Adrenal gland (tissue), 9 donors: ENCODE measurements at regions not wholly inside any gene's neighbourhood (a gene's known extent, or its start where the extent isn't known, plus 50 kb on each side); places are given as distances from the start of the nearest gene placed in this dataset.

Experiments
- DNase-seq, 7 donors: peaks; one replicate each; pipeline ENCODE4 v3.0.0-alpha.2; 2019 to 2020
- H3K27ac ChIP-seq, 5 donors: fragments of 200-600 bp; sonication (generic) in 4 of 5; 1 replicate in 3 of 5; 2 replicates in 2 of 5; pipeline versions ENCODE4 v1.5.1 to v1.8.0; 2016 to 2020; ENCODE audit warnings: mild to moderate bottlenecking in 1 of 5
- H3K27me3 ChIP-seq: fragments of 200-600 bp; 2 replicates; pipeline ENCODE4 v1.8.0; 2021
- H3K36me3 ChIP-seq, 2 donors: fragments of 200-600 bp; replicated peaks in 1 of 2; 1 replicate in 1 of 2; 2 replicates in 1 of 2; pipeline versions ENCODE4 v1.5.1 to v1.8.0; 2018 to 2022
- H3K4me1 ChIP-seq, 2 donors: fragments of 200-600 bp; replicated peaks in 1 of 2; 1 replicate in 1 of 2; 2 replicates in 1 of 2; pipeline versions ENCODE4 v1.5.1 to v1.8.0; 2018 to 2021
- H3K4me3 ChIP-seq, 4 donors: fragments of 200-600 bp; sonication (generic) in 3 of 4; one replicate each; pipeline ENCODE4 v1.5.1; 2016 to 2018
- H3K9me3 ChIP-seq, 3 donors: fragments of 200-600 bp; sonication (generic) in 1 of 3; replicated peaks in 1 of 3; 1 replicate in 2 of 3; 2 replicates in 1 of 3; pipeline versions ENCODE4 v1.5.1 to v1.8.0; 2016 to 2021
- CTCF ChIP-seq, 6 experiments: fragments of 450-650 bp in 4 of 6; fragments of 200-600 bp in 2 of 6; sonication (generic) in 1 of 6; IDR thresholded peaks; 1 replicate in 5 of 6; 2 replicates in 1 of 6; pipeline versions ENCODE4 v1.5.1 to v1.8.0; 2016 to 2021; ENCODE audit warnings: antibody characterized with exemption in 6 of 6, mild to moderate bottlenecking in 2 of 6, moderate library complexity in 1 of 6
- POLR2A ChIP-seq, 2 donors: fragments of 450-650 bp; IDR thresholded peaks; one replicate each; pipeline ENCODE4 v1.6.1; 2017; ENCODE audit warnings: antibody characterized with exemption in 2 of 2, mild to moderate bottlenecking in 2 of 2, moderate library complexity in 1 of 2
- WGBS, 4 donors: extraction: QIAGEN DNeasy Blood & Tissue Kit in 2 of 4; methylation state at CpG; one replicate each; pipeline versions ENCODE4 v1.1.5 to v1.1.7; 2013 to 2017; 5-methylcytosine and 5-hydroxymethylcytosine counted together
- intact Hi-C, 2 donors: fragments of 100-400 bp; cut with DNase I; formaldehyde crosslinking; loops; one replicate each; pipeline versions ENCODE4 v1.14.1 to v1.15.0; 2022 to 2023
- donor health status: healthy with polysubstance abuse.
- donor health status: Bipolar disorder and iron deficiency.
- donor health status: DM: yes; HTN: yes; CAD: no.
- donor health status: DM: no; HTN: no; CAD: no.
- donor health status: DM: no; HTN: no; CAD: no.

DNA sequence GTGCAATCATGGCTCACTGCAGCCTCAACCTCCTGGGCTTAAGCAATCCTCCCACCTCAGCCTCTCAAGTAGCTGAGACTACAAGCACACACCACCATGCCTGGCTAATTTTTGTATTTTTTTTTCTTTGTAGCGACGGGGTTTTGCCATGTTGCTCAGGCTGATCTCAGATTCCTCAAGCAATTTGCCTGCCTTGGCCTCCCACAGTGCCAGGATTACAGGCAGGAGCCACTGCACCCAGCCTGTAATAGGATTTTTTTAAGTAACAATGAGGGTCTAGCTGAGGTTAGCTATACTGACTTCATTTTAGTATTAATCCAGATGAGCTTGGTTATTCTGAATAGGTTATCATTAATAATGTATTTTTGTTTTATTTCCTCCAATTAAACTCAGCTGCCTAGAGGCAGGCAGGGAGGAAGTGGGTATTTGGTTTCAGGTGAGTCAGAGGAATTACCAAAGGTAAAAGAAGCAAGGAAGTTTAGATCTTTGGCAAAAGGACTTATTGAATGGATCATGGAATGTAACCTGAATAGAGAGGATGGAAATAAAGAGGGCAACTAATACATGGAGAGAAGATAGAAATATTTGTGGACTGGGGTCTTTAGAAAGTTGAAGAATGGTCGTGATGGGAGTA, 1023.3 kb upstream of the TENM3 start:
- no peak for DNase-seq
- WGBS, 4 donors, result 80 to 89% (median 84%) methylated on average over 3 of the region's 3 CpGs
- Histone ChIP-seq H3K27ac (no peak overlapping the region), H3K4me1 (no peaks in the 10 kb centered on the region), H3K36me3 (no peaks in the 10 kb centered on the region), H3K9me3 (no peaks in the 10 kb centered on the region), H3K27me3 (no peaks in the 10 kb centered on the region), H3K4me3 (no peak overlapping the region)
- no peak for TF ChIP-seq CTCF (IDR thresholded peaks at IDR 0.05)
- no peak for TF ChIP-seq POLR2A (IDR thresholded peaks at IDR 0.05)
- intact Hi-C loops, result no loop called here

DNA sequence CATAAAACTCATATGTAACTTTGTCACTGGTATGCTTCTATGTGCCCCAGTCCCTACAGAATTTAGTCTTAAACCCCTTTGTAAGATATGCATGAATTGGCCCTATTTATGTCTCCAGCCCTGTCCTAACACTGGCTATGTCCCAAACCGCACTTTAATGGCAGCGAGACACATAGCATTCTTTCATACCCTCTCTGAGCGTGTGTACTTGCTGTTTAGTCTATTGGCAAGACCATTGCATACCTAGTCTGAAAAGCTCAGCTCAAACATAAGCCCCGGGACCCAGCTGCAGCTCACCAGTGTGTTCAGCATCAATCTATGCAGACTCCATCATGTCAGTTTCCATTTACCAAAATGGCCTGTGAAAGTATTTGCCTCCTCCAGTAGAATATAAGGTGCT, 1018.4 kb upstream of the TENM3 start:
- DNase-seq, result no peak
- 88 to 91% (median 90%) methylated on average over 4 of the region's 4 CpGs for WGBS, 4 donors
- intact Hi-C loops, result no loop called here

DNA sequence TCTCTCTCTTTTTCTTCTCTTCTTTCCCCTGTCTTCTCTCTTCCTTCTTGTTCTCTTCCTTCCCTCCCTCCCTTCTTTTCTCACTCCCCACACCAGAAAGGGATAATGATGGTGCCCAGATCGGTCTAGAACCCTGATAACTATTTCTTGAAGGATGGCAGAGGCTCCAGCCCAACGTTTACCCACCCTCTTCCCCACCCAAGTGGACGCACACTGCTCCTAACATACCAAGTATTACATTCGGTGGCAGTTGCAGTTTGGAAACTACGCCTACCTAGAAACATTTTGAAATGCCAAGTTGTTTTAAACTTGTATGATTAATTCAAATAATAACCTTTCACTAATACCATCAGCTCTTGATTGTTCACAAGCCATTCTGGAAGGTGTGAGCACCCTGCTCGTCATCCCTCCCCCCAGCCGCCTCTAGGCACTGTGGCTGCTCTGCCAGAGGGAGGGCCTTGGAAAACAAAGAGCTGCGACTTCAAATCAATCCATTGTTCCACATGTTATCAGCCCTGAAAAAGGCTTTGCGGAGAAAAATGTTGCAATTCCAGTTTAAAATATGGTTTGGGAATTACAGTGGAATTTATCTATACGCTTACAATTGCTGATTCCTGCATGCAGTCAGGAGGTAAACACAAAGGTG, 1017.5 kb upstream of the TENM3 start:
- DNase-seq, result peak in 1 of 7 donors; percentile 8
- Histone ChIP-seq H3K4me3 (no peak overlapping the region), H3K4me1 (no peaks in the 10 kb centered on the region), H3K27ac (no peak overlapping the region), H3K9me3 (no peaks in the 10 kb centered on the region), H3K36me3 (no peaks in the 10 kb centered on the region), H3K27me3 (no peaks in the 10 kb centered on the region)
- 61 to 70% (median 67%) methylated on average over 10 of the region's 10 CpGs for WGBS, 4 donors
- intact Hi-C loops, result no loop called here
- TF ChIP-seq CTCF (IDR thresholded peaks at IDR 0.05) (no peak), POLR2A (IDR thresholded peaks at IDR 0.05) (no peak)

More for the DNA sequence above, 1018.4 kb upstream of the TENM3 start:
- H3K9me3 ChIP-seq, result no peaks in the 10 kb centered on the region
- TF ChIP-seq POLR2A (IDR thresholded peaks at IDR 0.05) (no peak), CTCF (IDR thresholded peaks at IDR 0.05) (no peak)
- no peaks in the 10 kb centered on the region for H3K4me1 ChIP-seq
- H3K27ac ChIP-seq, result no peak overlapping the region
- H3K27me3 ChIP-seq, result no peaks in the 10 kb centered on the region
- H3K36me3 ChIP-seq, result no peaks in the 10 kb centered on the region
- H3K4me3 ChIP-seq, result no peak overlapping the region

- no peak for DNase-seq
- no peak overlapping the region for H3K4me3 ChIP-seq
- WGBS, 4 donors, result 89 to 94% (median 91%) methylated on average over 13 of the region's 13 CpGs
- H3K4me1 ChIP-seq, result no peaks in the 10 kb centered on the region
- H3K36me3 ChIP-seq, result no peaks in the 10 kb centered on the region
- no peaks in the 10 kb centered on the region for H3K27me3 ChIP-seq
- TF ChIP-seq CTCF (IDR thresholded peaks at IDR 0.05) (no peak), POLR2A (IDR thresholded peaks at IDR 0.05) (no peak)
- H3K27ac ChIP-seq, result no peak overlapping the region
- intact Hi-C loops, result no loop called here
- no peaks in the 10 kb centered on the region for H3K9me3 ChIP-seq
These were observed 1008.1 kb upstream of the TENM3 start for GRCh38 chr4:181234951-181235680.
